ENCODE measurements at regions not wholly inside any gene's neighbourhood (a gene's known extent, or its start where the extent isn't known, plus 50 kb on each side); places are given as distances from the start of the nearest gene placed in this dataset.

- TF ChIP-seq TARDBP (IDR thresholded peaks at IDR 0.05) (no peak), FOXA1 (IDR thresholded peaks at IDR 0.05) (no peak), FOXM1 (IDR thresholded peaks at IDR 0.05; ENCODE audit: borderline replicate concordance) (no peak), ZNF384 (IDR thresholded peaks at IDR 0.05) (no peak), LEF1 (IDR thresholded peaks at IDR 0.05; ENCODE audit: borderline replicate concordance) (no peak), BHLHE40 (IDR thresholded peaks at IDR 0.05; ENCODE audit: borderline replicate concordance) (no peak), SUZ12 (IDR thresholded peaks at IDR 0.05) (no peak), HDGF (IDR thresholded peaks at IDR 0.05; ENCODE audit: borderline replicate concordance) (no peak), CTBP1 (IDR thresholded peaks at IDR 0.05; ENCODE audit: borderline replicate concordance) (no peak), NFRKB (IDR thresholded peaks at IDR 0.05) (no peak), FOXK2 (IDR thresholded peaks at IDR 0.05) (no peak)
- TF ChIP-seq, protein P1, sequence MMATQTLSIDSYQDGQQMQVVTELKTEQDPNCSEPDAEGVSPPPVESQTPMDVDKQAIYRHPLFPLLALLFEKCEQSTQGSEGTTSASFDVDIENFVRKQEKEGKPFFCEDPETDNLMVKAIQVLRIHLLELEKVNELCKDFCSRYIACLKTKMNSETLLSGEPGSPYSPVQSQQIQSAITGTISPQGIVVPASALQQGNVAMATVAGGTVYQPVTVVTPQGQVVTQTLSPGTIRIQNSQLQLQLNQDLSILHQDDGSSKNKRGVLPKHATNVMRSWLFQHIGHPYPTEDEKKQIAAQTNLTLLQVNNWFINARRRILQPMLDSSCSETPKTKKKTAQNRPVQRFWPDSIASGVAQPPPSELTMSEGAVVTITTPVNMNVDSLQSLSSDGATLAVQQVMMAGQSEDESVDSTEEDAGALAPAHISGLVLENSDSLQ (IDR thresholded peaks at IDR 0.05): no peak
Observed at GRCh38 chr21:27721675-27722074, 754.8 kb upstream of the ADAMTS5 start.

Data from HEK293T (cell line).